ENCODE measurements at regions not wholly inside any gene's neighbourhood (a gene's known extent, or its start where the extent isn't known, plus 50 kb on each side); places are given as distances from the start of the nearest gene placed in this dataset.

DNA sequence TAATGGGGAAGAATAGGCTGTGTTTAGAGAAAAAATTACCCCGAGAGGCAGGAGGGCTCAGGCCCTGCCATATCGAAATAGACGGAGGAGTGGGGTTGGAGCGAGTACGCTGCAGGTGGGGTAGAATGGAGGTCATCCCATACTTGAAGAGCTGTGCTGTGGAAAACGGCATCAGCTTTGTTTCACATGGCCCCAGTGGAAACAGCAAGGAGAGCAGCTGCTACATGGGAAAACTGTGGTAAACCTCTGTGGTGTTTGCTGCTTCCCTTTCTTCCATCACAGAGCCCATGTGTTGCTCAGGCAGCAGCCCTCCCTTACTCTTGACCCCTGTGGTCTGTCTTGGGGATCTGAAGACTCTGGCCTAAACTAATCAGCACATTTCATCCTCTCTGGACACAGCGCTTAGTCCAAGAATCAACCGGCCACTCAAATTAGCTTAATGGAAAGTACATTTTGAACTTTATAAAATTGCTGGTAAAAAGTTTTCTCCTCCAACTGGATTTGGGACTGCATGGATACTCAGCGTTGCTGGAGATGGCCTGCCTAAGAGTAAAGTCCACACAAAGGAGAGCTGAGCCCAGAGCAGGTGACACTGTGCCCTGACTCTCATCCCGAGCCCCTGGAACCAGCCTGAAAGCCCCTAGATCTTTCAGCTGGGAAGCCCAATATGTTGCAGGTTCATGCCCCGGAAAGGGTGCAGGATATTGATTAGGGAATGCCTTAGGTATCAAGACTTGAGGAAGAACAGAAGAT lies 127.1 kb upstream of the GADD45A start:
- Mint-ChIP-seq H3K4me3 (no peak overlapping the region), H3K27ac (ENCODE audit: unreplicated experiment) (no peak overlapping the region), H3K4me1 (no peaks in the 10 kb centered on the region), H3K27me3 (ENCODE audit: low read depth) (no peaks in the 10 kb centered on the region), H3K9me3 (no peaks in the 10 kb centered on the region), H3K36me3 (ENCODE audit: low read depth) (no peaks in the 10 kb centered on the region)
- TF ChIP-seq, protein P1, sequence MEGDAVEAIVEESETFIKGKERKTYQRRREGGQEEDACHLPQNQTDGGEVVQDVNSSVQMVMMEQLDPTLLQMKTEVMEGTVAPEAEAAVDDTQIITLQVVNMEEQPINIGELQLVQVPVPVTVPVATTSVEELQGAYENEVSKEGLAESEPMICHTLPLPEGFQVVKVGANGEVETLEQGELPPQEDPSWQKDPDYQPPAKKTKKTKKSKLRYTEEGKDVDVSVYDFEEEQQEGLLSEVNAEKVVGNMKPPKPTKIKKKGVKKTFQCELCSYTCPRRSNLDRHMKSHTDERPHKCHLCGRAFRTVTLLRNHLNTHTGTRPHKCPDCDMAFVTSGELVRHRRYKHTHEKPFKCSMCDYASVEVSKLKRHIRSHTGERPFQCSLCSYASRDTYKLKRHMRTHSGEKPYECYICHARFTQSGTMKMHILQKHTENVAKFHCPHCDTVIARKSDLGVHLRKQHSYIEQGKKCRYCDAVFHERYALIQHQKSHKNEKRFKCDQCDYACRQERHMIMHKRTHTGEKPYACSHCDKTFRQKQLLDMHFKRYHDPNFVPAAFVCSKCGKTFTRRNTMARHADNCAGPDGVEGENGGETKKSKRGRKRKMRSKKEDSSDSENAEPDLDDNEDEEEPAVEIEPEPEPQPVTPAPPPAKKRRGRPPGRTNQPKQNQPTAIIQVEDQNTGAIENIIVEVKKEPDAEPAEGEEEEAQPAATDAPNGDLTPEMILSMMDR (conservative IDR thresholded peaks at IDR 0.05) = no peak
- DNase-seq (ENCODE audit: low read depth, low spot score) = no peak

DNA sequence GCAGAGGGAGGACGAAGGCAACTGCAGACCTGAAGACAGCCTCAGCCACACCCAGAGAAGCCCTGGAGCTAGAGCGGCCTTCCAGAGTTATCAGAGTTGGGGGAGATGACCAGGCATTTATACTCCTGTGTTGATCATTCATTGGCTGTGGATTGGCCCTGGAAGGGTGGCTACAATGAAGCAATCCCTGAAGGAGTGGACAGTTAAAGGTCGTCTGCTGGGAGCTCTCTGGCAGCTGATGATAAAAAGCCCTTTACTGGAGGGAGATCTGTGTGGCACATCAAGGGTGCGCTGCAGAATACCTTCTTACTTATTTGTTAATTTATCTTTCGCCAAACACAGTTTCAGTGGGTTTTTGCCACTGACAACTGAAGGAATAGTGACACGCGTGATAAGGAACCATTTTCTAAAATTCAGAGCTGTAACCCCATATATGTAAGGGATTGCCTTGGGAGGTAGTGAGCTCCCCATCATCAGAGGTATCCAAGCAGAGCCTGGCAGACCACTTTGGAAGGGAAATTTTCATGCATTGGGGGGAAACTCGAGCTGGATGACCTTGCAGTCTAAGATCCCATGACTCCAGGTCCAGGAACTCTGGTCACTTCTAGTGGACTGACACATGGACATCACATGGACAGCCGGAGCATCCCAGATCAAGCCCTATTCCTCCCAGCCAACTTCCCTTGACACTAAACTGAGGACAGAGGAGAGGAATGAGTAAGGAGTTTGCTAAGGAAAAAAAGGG lies 126.4 kb upstream of the GADD45A start:
- Mint-ChIP-seq H3K27me3 (ENCODE audit: low read depth) (no peaks in the 10 kb centered on the region), H3K27ac (ENCODE audit: unreplicated experiment) (no peak overlapping the region), H3K4me1 (no peaks in the 10 kb centered on the region), H3K9me3 (no peaks in the 10 kb centered on the region), H3K4me3 (no peak overlapping the region), H3K36me3 (ENCODE audit: low read depth) (no peaks in the 10 kb centered on the region)
- TF ChIP-seq, protein P1 (conservative IDR thresholded peaks at IDR 0.05) = no peak
- DNase-seq (ENCODE audit: low read depth, low spot score) = no peak

- H3K4me1 Mint-ChIP-seq = no peaks in the 10 kb centered on the region
- H3K9me3 Mint-ChIP-seq = no peaks in the 10 kb centered on the region
- no peaks in the 10 kb centered on the region for H3K36me3 Mint-ChIP-seq (ENCODE audit: low read depth)
- no peaks in the 10 kb centered on the region for H3K27me3 Mint-ChIP-seq (ENCODE audit: low read depth)
- H3K27ac Mint-ChIP-seq (ENCODE audit: unreplicated experiment) = no peak overlapping the region
- TF ChIP-seq, protein P1 (conservative IDR thresholded peaks at IDR 0.05) = no peak
- DNase-seq (ENCODE audit: low read depth, low spot score) = no peak
- H3K4me3 Mint-ChIP-seq = no peak overlapping the region
Measured at GRCh38 chr1:67559222-67559700, 125.7 kb upstream of the GADD45A start.

- no peaks in the 10 kb centered on the region for H3K9me3 Mint-ChIP-seq
- H3K27ac Mint-ChIP-seq (ENCODE audit: unreplicated experiment) = no peak overlapping the region
- H3K4me3 Mint-ChIP-seq = no peak overlapping the region
- no peaks in the 10 kb centered on the region for H3K36me3 Mint-ChIP-seq (ENCODE audit: low read depth)
- no peaks in the 10 kb centered on the region for H3K4me1 Mint-ChIP-seq
- no peaks in the 10 kb centered on the region for H3K27me3 Mint-ChIP-seq (ENCODE audit: low read depth)
- no peak for DNase-seq (ENCODE audit: low read depth, low spot score)
- TF ChIP-seq, protein P1 (conservative IDR thresholded peaks at IDR 0.05) = no peak
Measured at GRCh38 chr1:67560580-67561255, 124.3 kb upstream of the GADD45A start.

DNA sequence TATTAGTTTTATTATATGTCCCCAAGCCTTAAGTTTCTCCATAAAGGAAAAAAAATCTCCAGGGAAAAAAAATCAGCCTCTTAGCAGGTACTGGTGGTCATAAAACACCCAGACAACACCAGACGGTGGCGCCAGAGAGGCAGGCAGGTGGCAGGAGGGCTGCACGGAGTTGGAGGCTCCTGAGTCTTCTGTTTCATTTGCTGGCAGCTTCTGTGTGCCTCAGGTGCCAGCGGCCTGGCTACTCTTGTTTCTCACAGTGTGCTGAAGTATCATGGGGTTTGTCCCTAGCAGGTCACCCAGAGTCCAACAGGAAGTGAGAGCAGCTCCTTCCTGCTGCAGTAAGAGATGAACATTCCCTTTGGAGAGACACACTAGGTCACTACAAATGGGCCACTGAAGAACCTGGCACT lies 123.3 kb upstream of the GADD45A start:
- Mint-ChIP-seq H3K27ac (ENCODE audit: unreplicated experiment) (no peak overlapping the region), H3K4me3 (no peak overlapping the region), H3K27me3 (ENCODE audit: low read depth) (no peaks in the 10 kb centered on the region)

More for the DNA sequence above, 123.3 kb upstream of the GADD45A start:
- no peaks in the 10 kb centered on the region for H3K9me3 Mint-ChIP-seq
- no peaks in the 10 kb centered on the region for H3K36me3 Mint-ChIP-seq (ENCODE audit: low read depth)
- no peaks in the 10 kb centered on the region for H3K4me1 Mint-ChIP-seq
- TF ChIP-seq, protein P1 (conservative IDR thresholded peaks at IDR 0.05) = peak; percentile 94
- DNase-seq (ENCODE audit: low read depth, low spot score) = peak; percentile 95
